Lower leg skin (tissue), 3 donors: ENCODE measurements at regions not wholly inside any gene's neighbourhood (a gene's known extent, or its start where the extent isn't known, plus 50 kb on each side); places are given as distances from the start of the nearest gene placed in this dataset.
"Not testable (repeated sequence)": the region's sequence is repeated elsewhere in the genome, so short reads cannot be mapped to it uniquely, and the experiment has no call there.

ENCODE experiments used
- CTCF ChIP-seq, 3 donors: fragments of 450-650 bp; IDR thresholded peaks; one replicate each; pipeline ENCODE4 v1.5.1; 2016; ENCODE audit warnings: antibody characterized with exemption in 3 of 3, mild to moderate bottlenecking in 3 of 3, moderate library complexity in 2 of 3
- POLR2A ChIP-seq, 2 donors: fragments of 450-650 bp; IDR thresholded peaks; one replicate each; pipeline ENCODE4 v1.6.1; 2016 to 2017; ENCODE audit warnings: antibody characterized with exemption in 2 of 2, mild to moderate bottlenecking in 1 of 2, moderate library complexity in 1 of 2

GRCh38 chr10:65285726-65286125 lies 1640.1 kb upstream of the LRRTM3 start:
- TF ChIP-seq CTCF, POLR2A (IDR thresholded peaks at IDR 0.05): not testable (repeated sequence)
